ENCODE measurements at regions not wholly inside any gene's neighbourhood (a gene's known extent, or its start where the extent isn't known, plus 50 kb on each side); places are given as distances from the start of the nearest gene placed in this dataset.

DNA sequence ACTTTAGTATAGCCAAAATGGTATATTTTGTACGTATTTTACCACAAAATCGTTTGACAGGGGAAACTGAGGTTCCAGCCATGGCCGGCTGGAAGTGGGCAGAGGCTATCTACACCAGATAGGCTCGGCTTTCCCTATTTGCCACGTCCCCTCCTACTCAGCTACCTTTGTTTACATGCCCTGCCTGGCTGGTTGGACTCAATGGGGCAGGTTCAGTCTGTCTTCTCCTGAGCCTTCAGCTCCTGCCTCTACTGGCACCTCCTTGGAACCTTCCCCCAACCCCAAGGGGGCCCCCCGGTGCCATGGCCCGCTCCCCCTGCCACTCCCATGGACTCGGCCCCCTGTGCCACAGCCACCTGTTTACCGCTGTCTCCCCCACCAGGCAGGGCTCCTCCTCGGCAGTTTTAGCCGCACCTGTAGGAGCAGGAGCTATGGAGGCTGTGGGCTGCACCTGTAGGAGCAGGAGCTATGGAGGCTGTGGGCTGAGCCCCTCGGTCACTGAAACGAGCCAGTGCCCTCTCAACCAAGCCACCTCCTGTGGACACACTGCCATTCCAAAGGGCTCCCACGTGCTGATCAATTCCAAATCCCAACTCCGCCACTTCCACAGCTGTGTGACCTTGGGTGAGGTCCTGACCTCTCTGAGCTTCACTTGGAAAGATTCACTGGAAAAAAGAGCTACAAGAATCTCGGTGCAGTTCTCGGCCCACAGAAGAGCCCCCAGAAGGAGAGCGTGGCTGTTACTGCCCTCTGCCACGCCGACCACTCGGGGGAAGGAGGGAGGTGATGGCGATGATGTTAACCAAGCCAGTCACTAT is 62.2 kb downstream of the NCOR2 start:
- Mint-ChIP-seq H3K9me3 (no peaks in the 10 kb centered on the region), H3K4me1 (peaks cover 78% of the 10 kb centered on the region), H3K36me3 (no peaks in the 10 kb centered on the region), H3K4me3 (no peak overlapping the region), H3K27ac (peak overlapping the region; percentile 45), H3K27me3 (ENCODE audit: low read depth) (no peaks in the 10 kb centered on the region)
- no peak for DNase-seq (ENCODE audit: low spot score in 2 of 2, unreplicated experiment in 2 of 2)
- TF ChIP-seq, protein P1, sequence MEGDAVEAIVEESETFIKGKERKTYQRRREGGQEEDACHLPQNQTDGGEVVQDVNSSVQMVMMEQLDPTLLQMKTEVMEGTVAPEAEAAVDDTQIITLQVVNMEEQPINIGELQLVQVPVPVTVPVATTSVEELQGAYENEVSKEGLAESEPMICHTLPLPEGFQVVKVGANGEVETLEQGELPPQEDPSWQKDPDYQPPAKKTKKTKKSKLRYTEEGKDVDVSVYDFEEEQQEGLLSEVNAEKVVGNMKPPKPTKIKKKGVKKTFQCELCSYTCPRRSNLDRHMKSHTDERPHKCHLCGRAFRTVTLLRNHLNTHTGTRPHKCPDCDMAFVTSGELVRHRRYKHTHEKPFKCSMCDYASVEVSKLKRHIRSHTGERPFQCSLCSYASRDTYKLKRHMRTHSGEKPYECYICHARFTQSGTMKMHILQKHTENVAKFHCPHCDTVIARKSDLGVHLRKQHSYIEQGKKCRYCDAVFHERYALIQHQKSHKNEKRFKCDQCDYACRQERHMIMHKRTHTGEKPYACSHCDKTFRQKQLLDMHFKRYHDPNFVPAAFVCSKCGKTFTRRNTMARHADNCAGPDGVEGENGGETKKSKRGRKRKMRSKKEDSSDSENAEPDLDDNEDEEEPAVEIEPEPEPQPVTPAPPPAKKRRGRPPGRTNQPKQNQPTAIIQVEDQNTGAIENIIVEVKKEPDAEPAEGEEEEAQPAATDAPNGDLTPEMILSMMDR (IDR thresholded peaks at IDR 0.05; ENCODE audit: unreplicated experiment): no peak

DNA sequence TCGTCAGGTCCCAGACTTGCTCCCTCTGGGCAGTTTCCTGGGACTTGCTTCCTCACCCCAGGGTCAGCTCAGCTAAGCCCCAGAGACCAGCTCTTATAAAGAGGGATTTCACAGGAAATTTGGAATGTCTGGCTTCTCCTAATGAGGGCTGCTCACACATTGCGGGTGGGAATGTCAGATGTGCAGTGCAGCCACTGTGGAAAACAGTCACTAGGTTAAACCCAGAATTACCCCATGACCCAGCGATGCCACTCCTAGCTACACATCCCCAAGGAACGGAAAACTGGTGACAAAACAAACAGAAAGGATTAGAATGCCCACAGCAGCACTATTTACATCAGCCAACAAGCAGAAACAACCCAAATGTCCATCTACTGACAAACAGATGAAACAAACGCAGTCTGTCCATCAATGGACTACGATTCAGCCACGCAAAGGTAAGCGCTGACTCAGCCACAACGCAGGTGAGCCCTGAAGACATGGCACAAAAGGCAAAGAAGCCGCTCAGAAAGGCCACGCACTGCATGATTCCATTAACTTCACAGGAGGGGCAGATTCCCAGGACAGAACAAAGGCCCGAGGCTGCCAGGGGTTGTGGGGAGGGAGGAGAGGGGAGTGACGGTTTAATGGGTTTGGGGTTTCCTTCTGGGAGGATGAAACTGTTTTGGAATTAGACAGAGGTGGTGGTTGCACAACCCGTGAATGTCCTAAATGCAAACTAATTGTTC is 63.0 kb downstream of the NCOR2 start:
- no peaks in the 10 kb centered on the region for H3K36me3 Mint-ChIP-seq
- H3K27ac Mint-ChIP-seq: peak overlapping the region; percentile 88
- H3K4me3 Mint-ChIP-seq: no peak overlapping the region
- H3K9me3 Mint-ChIP-seq: no peaks in the 10 kb centered on the region
- DNase-seq (ENCODE audit: low spot score in 2 of 2, unreplicated experiment in 2 of 2): no peak
- TF ChIP-seq, protein P1 (IDR thresholded peaks at IDR 0.05; ENCODE audit: unreplicated experiment): no peak
- peaks cover 77% of the 10 kb centered on the region for H3K4me1 Mint-ChIP-seq
- H3K27me3 Mint-ChIP-seq (ENCODE audit: low read depth): no peaks in the 10 kb centered on the region

DNA sequence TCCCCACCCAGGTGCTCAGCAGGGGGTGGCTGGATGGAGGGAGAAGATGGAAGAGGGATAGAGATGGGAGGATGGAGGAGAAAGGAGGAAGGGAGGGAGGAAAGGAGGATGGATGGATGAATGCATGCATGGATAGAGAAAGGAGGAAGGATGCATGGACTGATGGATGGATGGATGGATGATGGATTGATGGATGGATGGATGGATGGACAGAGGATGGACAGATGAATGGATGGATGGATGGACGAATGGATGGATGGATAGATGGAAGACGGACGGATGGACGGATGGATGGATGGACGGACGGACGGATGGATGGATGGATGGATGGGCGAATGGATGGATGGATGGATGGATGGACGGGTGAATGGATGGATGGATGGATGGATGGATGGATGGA is 64.1 kb downstream of the NCOR2 start:
- TF ChIP-seq, protein P1 (IDR thresholded peaks at IDR 0.05; ENCODE audit: unreplicated experiment): no peak
- peaks cover 77% of the 10 kb centered on the region for H3K4me1 Mint-ChIP-seq
- no peaks in the 10 kb centered on the region for H3K36me3 Mint-ChIP-seq
- no peak overlapping the region for H3K4me3 Mint-ChIP-seq
- DNase-seq (ENCODE audit: low spot score in 2 of 2, unreplicated experiment in 2 of 2): no peak
- no peaks in the 10 kb centered on the region for H3K9me3 Mint-ChIP-seq
- no peak overlapping the region for H3K27ac Mint-ChIP-seq
- H3K27me3 Mint-ChIP-seq (ENCODE audit: low read depth): no peaks in the 10 kb centered on the region

DNA sequence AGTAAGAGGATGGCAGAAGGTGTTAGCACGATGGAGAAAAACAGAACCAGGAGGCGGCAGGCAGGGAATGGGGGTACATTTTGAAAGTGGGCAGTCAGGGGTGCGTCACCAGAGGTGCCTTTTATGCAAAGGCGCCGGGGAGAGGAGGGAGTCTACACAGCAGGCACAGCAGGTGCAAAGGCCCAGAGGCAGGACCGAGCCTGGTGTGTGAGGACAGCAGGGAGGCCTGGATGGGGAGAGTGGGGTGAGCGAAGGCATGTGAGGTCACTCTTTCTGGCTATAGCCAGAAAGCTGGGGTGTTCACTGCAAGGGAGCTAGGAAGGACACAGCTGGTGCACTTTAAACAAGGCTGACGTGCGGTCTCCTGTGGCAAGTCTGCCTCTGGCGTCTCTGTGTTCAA is 65.0 kb downstream of the NCOR2 start:
- Mint-ChIP-seq H3K27ac (peak overlapping the region; percentile 11), H3K9me3 (no peaks in the 10 kb centered on the region), H3K36me3 (no peaks in the 10 kb centered on the region), H3K27me3 (ENCODE audit: low read depth) (no peaks in the 10 kb centered on the region), H3K4me1 (peaks cover 75% of the 10 kb centered on the region), H3K4me3 (no peak overlapping the region)
- DNase-seq (ENCODE audit: low spot score in 2 of 2, unreplicated experiment in 2 of 2): no peak
- TF ChIP-seq, protein P1 (IDR thresholded peaks at IDR 0.05; ENCODE audit: unreplicated experiment): no peak

DNA sequence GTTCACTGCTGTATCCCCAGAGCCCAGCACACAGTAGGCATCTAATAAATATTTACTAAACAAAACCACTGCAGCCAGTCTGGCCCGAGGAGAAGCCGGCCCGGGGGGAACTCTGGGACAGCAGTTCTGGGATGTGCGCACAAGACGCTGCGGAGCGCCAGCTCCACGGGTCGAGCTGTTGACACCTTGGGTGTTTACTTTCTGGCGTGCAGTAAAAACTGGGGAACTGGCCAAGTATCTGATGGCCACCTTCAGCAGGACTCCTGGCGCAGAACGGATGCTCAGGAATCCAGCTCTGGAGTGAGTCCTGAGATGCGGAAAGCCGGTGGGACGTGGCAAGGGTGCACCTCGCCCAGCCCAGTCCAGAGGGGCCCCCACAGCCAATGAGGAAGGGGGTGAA is 65.6 kb downstream of the NCOR2 start:
- H3K4me1 Mint-ChIP-seq: peaks cover 75% of the 10 kb centered on the region
- DNase-seq (ENCODE audit: low spot score in 2 of 2, unreplicated experiment in 2 of 2): no peak
- H3K9me3 Mint-ChIP-seq: no peaks in the 10 kb centered on the region
- TF ChIP-seq, protein P1 (IDR thresholded peaks at IDR 0.05; ENCODE audit: unreplicated experiment): no peak
- no peaks in the 10 kb centered on the region for H3K27me3 Mint-ChIP-seq (ENCODE audit: low read depth)
- no peak overlapping the region for H3K4me3 Mint-ChIP-seq
- H3K36me3 Mint-ChIP-seq: no peaks in the 10 kb centered on the region
- H3K27ac Mint-ChIP-seq: peak overlapping the region; percentile 97
